Neural progenitor cell (in vitro differentiated cells): ENCODE measurements at regions not wholly inside any gene's neighbourhood (a gene's known extent, or its start where the extent isn't known, plus 50 kb on each side); places are given as distances from the start of the nearest gene placed in this dataset.

Experiments
- DNase-seq: peaks from one replicate; pipeline ENCODE4 v3.0.0-alpha.2; 2016; ENCODE audit warnings: low spot score
- H2AFZ ChIP-seq: fragments of 200-600 bp; sonication (generic); replicated peaks from 2 replicates; pipeline ENCODE4 v1.6.1; 2016; ENCODE audit warnings: antibody characterized with exemption
- H3F3A ChIP-seq: fragments of 200-600 bp; sonication (generic); 2 replicates; pipeline ENCODE4 v1.6.1; 2016; ENCODE audit warnings: antibody characterized with exemption, low read depth
- H3K27ac ChIP-seq: fragments of 200-600 bp; sonication (generic); 2 replicates; pipeline ENCODE4 v1.5.1; 2016; ENCODE audit warnings: mild to moderate bottlenecking
- H3K27me3 ChIP-seq: fragments of 200-600 bp; sonication (generic); 2 replicates; pipeline ENCODE4 v1.6.1; 2016; ENCODE audit warnings: mild to moderate bottlenecking, moderate library complexity
- H3K36me3 ChIP-seq: fragments of 200-600 bp; sonication (generic); 2 replicates; pipeline ENCODE4 v1.5.1; 2016
- H3K4me1 ChIP-seq: fragments of 200-600 bp; sonication (generic); 2 replicates; pipeline ENCODE4 v1.6.1; 2016; ENCODE audit warnings: mixed run types
- H3K4me2 ChIP-seq: fragments of 200-600 bp; sonication (generic); 2 replicates; pipeline ENCODE4 v1.6.1; 2016
- H3K4me3 ChIP-seq: fragments of 200-600 bp; sonication (generic); 2 replicates; pipeline ENCODE4 v1.5.1; 2016
- H3K79me2 ChIP-seq: fragments of 200-600 bp; sonication (generic); 2 replicates; pipeline ENCODE4 v1.6.1; 2016; ENCODE audit warnings: low read depth
- H3K9ac ChIP-seq: fragments of 200-600 bp; sonication (generic); 2 replicates; pipeline ENCODE4 v1.6.1; 2016
- H3K9me3 ChIP-seq: fragments of 200-600 bp; sonication (generic); 2 replicates; pipeline ENCODE4 v1.5.1; 2016; ENCODE audit warnings: low read depth
- H4K20me1 ChIP-seq: fragments of 200-600 bp; sonication (generic); 2 replicates; pipeline ENCODE4 v1.6.1; 2016; ENCODE audit warnings: low read depth
- H3K27ac Mint-ChIP-seq: 3 replicates; pipeline ENCODE4 v1.8.0; 2021; ENCODE audit warnings: mixed read lengths
- H3K27me3 Mint-ChIP-seq: 2 replicates; pipeline ENCODE4 v1.8.0; 2022; ENCODE audit warnings: low read depth, mild to moderate bottlenecking, inconsistent platforms, moderate library complexity, mixed read lengths; ENCODE audit not compliant: insufficient read depth
- H3K36me3 Mint-ChIP-seq: 3 replicates; pipeline ENCODE4 v1.8.0; 2021; ENCODE audit warnings: mixed read lengths
- H3K4me1 Mint-ChIP-seq: 3 replicates; pipeline ENCODE4 v1.8.0; 2021; ENCODE audit warnings: mixed read lengths
- H3K4me3 Mint-ChIP-seq: 3 replicates; pipeline ENCODE4 v1.8.0; 2021; ENCODE audit warnings: mild to moderate bottlenecking, moderate library complexity, mixed read lengths
- H3K9me3 Mint-ChIP-seq: 3 replicates; pipeline ENCODE4 v1.8.0; 2020; ENCODE audit warnings: mixed read lengths
- CTCF ChIP-seq: fragments of 200-600 bp; sonication (generic); IDR thresholded peaks from 2 replicates; pipeline ENCODE4 v1.5.1; 2017; ENCODE audit warnings: antibody characterized with exemption, mild to moderate bottlenecking
- EZH2 ChIP-seq: fragments of 200-600 bp; sonication (generic); IDR thresholded peaks from 2 replicates; pipeline ENCODE4 v1.6.1; 2017; ENCODE audit warnings: antibody characterized with exemption, mild to moderate bottlenecking, moderate library complexity
- EZH2phosphoT487 ChIP-seq: fragments of 200-600 bp; sonication (generic); IDR thresholded peaks from 2 replicates; pipeline ENCODE4 v1.6.1; 2017; ENCODE audit warnings: antibody characterized with exemption

DNA sequence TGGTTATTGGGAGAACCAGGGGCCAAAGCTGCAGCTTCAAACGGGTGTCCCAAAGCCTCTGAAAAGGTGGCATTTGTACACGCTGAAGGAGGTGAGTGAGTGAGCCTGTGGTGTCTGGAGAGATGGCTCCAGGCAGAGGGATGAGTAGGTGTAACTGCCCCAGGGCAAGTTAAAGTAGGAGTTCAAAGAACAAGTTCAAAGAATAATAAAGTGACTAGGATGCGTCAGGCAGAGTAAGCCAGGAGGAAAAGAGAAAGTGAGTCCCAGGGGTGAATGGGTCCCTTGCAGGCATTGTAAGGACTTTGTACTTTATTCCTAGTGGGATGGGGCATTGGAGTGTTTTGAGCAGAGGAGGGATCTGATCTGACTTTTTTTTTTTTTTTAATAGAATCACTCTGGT, 201.4 kb upstream of the PWP1 start:
- H3K4me2 ChIP-seq, result no peak overlapping the region
- Mint-ChIP-seq H3K36me3 (no peaks in the 10 kb centered on the region), H3K9me3 (no peaks in the 10 kb centered on the region), H3K27ac (no peak overlapping the region), H3K27me3 (peaks cover 11% of the 10 kb centered on the region), H3K4me1 (no peaks in the 10 kb centered on the region), H3K4me3 (no peak overlapping the region)
- H3K4me1 ChIP-seq, result no peaks in the 10 kb centered on the region
- no peak overlapping the region for H3K27ac ChIP-seq
- no peaks in the 10 kb centered on the region for H3K27me3 ChIP-seq
- TF ChIP-seq CTCF (no peak), EZH2phosphoT487 (no peak), EZH2 (no peak)
- no peak overlapping the region for H3K9ac ChIP-seq
- no peaks in the 10 kb centered on the region for H3K79me2 ChIP-seq
- no peak for DNase-seq
- H3F3A ChIP-seq, result no peaks in the 10 kb centered on the region
- no peak overlapping the region for H3K4me3 ChIP-seq
- H3K9me3 ChIP-seq, result no peaks in the 10 kb centered on the region
- H2AFZ ChIP-seq, result no peak overlapping the region
- no peaks in the 10 kb centered on the region for H4K20me1 ChIP-seq
- H3K36me3 ChIP-seq, result no peaks in the 10 kb centered on the region

DNA sequence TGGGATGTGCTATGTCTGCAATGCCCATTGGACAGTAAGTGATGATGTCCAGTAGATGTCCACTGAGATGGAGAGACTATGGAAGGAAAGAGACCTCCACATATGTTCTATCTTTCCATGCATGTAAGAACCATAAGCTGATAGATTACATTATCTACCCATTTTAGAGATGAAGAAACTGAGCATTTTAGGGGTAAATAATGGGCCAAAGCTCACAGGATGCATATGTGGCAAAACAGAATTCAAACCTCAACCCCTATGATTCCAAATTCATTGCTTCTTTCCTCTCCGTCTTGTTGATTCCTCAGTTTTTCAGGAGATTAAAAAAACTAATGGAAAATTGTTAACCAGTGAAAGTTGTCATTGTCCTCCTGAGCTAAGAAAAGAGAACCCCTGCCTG, 200.7 kb upstream of the PWP1 start:
- Mint-ChIP-seq H3K4me1 (peaks cover under 1% of the 10 kb centered on the region), H3K27me3 (peaks cover 11% of the 10 kb centered on the region), H3K9me3 (no peaks in the 10 kb centered on the region), H3K36me3 (no peaks in the 10 kb centered on the region), H3K27ac (no peak overlapping the region), H3K4me3 (no peak overlapping the region)
- Histone ChIP-seq H3K9ac (no peak overlapping the region), H3K4me1 (no peaks in the 10 kb centered on the region), H3K27ac (no peak overlapping the region), H4K20me1 (no peaks in the 10 kb centered on the region), H3F3A (no peaks in the 10 kb centered on the region), H3K27me3 (no peaks in the 10 kb centered on the region), H3K9me3 (no peaks in the 10 kb centered on the region), H3K4me3 (no peak overlapping the region), H3K36me3 (no peaks in the 10 kb centered on the region), H3K4me2 (no peak overlapping the region), H2AFZ (no peak overlapping the region), H3K79me2 (no peaks in the 10 kb centered on the region)
- no peak for TF ChIP-seq EZH2phosphoT487
- TF ChIP-seq EZH2, result no peak
- no peak for TF ChIP-seq CTCF
- DNase-seq, result no peak

- no peak overlapping the region for H3K4me2 ChIP-seq
- peaks cover 11% of the 10 kb centered on the region for H3K27me3 Mint-ChIP-seq
- H2AFZ ChIP-seq, result no peak overlapping the region
- no peaks in the 10 kb centered on the region for H3K27me3 ChIP-seq
- H3K79me2 ChIP-seq, result no peaks in the 10 kb centered on the region
- no peaks in the 10 kb centered on the region for H3F3A ChIP-seq
- H3K27ac ChIP-seq, result no peak overlapping the region
- TF ChIP-seq EZH2 (no peak), EZH2phosphoT487 (no peak), CTCF (no peak)
- H4K20me1 ChIP-seq, result no peaks in the 10 kb centered on the region
- no peak overlapping the region for H3K27ac Mint-ChIP-seq
- no peak overlapping the region for H3K4me3 Mint-ChIP-seq
- H3K4me1 ChIP-seq, result no peaks in the 10 kb centered on the region
- peaks cover 6% of the 10 kb centered on the region for H3K4me1 Mint-ChIP-seq
- H3K9ac ChIP-seq, result no peak overlapping the region
- no peaks in the 10 kb centered on the region for H3K36me3 ChIP-seq
- H3K36me3 Mint-ChIP-seq, result no peaks in the 10 kb centered on the region
- no peaks in the 10 kb centered on the region for H3K9me3 ChIP-seq
- H3K9me3 Mint-ChIP-seq, result no peaks in the 10 kb centered on the region
- no peak for DNase-seq
- no peak overlapping the region for H3K4me3 ChIP-seq
Measured at GRCh38 chr12:107485731-107486130, 199.9 kb upstream of the PWP1 start.
